Activated naive CD8-positive, alpha-beta T cell treated with anti-CD3 and anti-CD28 coated beads, Interleukin-2, amount 10 ng/mL, durations not matched to agents 7 days and 5 days (primary cell): ENCODE measurements at regions not wholly inside any gene's neighbourhood (a gene's known extent, or its start where the extent isn't known, plus 50 kb on each side); places are given as distances from the start of the nearest gene placed in this dataset.
"Not testable (repeated sequence)": the region's sequence is repeated elsewhere in the genome, so short reads cannot be mapped to it uniquely, and the experiment has no call there.

ENCODE experiments used
- ATAC-seq: fragments of 150-1000 bp; cut with Tn5 transposase; one replicate; pipeline ENCODE4 v1.10.0; 2021; ENCODE audit warnings: low read depth, moderate library complexity
- POLR2A ChIA-PET: fragments of 350-600 bp; sonication (Branson Sonifier 250); formaldehyde crosslinking; loops from one replicate; lab custom pipeline; 2021; ENCODE audit warnings: antibody characterized with exemption; lab: Charles Lee
- DNase-seq: peaks from one replicate; pipeline ENCODE4 v3.0.0; 2021
- H3K27ac Mint-ChIP-seq: one replicate; pipeline ENCODE4 v1.8.0; 2022; ENCODE audit warnings: mild to moderate bottlenecking, mixed read lengths
- H3K27me3 Mint-ChIP-seq: one replicate; pipeline ENCODE4 v1.8.0; 2022; ENCODE audit warnings: mild to moderate bottlenecking, moderate library complexity, mixed read lengths
- H3K36me3 Mint-ChIP-seq: one replicate; pipeline ENCODE4 v1.8.0; 2021; ENCODE audit warnings: mild to moderate bottlenecking, mixed read lengths
- H3K4me1 Mint-ChIP-seq: one replicate; pipeline ENCODE4 v1.8.0; 2021; ENCODE audit warnings: mixed read lengths
- H3K4me3 Mint-ChIP-seq: one replicate; pipeline ENCODE4 v1.8.0; 2022; ENCODE audit warnings: mild to moderate bottlenecking, moderate library complexity, mixed read lengths
- H3K9me3 Mint-ChIP-seq: one replicate; pipeline ENCODE4 v1.8.0; 2021; ENCODE audit warnings: mixed read lengths

- Mint-ChIP-seq H3K27me3 (peaks cover 1% of the 10 kb centered on the region), H3K4me1 (no peaks in the 10 kb centered on the region), H3K4me3 (no peak overlapping the region), H3K9me3 (no peaks in the 10 kb centered on the region), H3K36me3 (no peaks in the 10 kb centered on the region), H3K27ac (no peak overlapping the region)
- ATAC-seq (no peak), DNase-seq (no peak)
- POLR2A ChIA-PET: no interaction called here
Measured at GRCh38 chr11:87712391-87712790, 462.9 kb downstream of the RAB38 start.

GRCh38 chr11:87703589-87703988 is 471.7 kb downstream of the RAB38 start:
- H3K9me3 Mint-ChIP-seq, H3K27ac Mint-ChIP-seq, ATAC-seq, H3K36me3 Mint-ChIP-seq, H3K4me3 Mint-ChIP-seq, DNase-seq, H3K4me1 Mint-ChIP-seq, H3K27me3 Mint-ChIP-seq, POLR2A ChIA-PET: not testable (repeated sequence)

- Mint-ChIP-seq H3K4me1 (no peaks in the 10 kb centered on the region), H3K36me3 (no peaks in the 10 kb centered on the region), H3K27me3 (no peaks in the 10 kb centered on the region), H3K9me3 (no peaks in the 10 kb centered on the region), H3K27ac (no peak overlapping the region), H3K4me3 (no peak overlapping the region)
- POLR2A ChIA-PET: no interaction called here
- no peak for DNase-seq
- no peak for ATAC-seq
Measured at GRCh38 chr11:87675993-87676392, 499.2 kb downstream of the RAB38 start.

DNA sequence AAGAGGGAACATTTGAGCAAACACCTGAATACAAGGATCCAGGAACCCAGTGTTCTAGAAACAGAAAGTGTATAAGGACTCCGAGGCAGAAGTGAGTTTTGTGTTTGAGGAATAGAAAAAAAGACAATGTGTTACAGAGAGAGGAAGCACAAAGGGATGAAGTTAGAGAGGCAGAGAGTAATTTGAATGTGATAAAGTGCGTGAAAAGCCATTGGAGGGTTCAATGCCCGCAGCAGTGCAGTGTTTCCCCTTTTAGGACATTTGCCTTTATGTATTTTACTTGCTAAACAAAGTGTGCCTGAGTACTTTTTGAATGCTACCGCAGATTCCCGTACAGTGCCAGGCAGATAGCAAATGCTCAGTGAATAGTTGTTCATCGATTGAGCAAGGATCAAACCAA is 508.5 kb downstream of the RAB38 start:
- Mint-ChIP-seq H3K4me1 (no peaks in the 10 kb centered on the region), H3K9me3 (no peaks in the 10 kb centered on the region), H3K27me3 (no peaks in the 10 kb centered on the region), H3K4me3 (no peak overlapping the region), H3K27ac (no peak overlapping the region), H3K36me3 (no peaks in the 10 kb centered on the region)
- DNase-seq (no peak), ATAC-seq (no peak)
- POLR2A ChIA-PET: no interaction called here

GRCh38 chr11:87662287-87662686 is 513.0 kb downstream of the RAB38 start:
- Mint-ChIP-seq H3K4me1 (no peaks in the 10 kb centered on the region), H3K27me3 (no peaks in the 10 kb centered on the region), H3K4me3 (no peak overlapping the region), H3K9me3 (peaks cover 2% of the 10 kb centered on the region), H3K36me3 (no peaks in the 10 kb centered on the region), H3K27ac (no peak overlapping the region)
- ATAC-seq: no peak
- POLR2A ChIA-PET: no interaction called here
- DNase-seq: no peak

GRCh38 chr11:87660926-87661660 is 514.1 kb downstream of the RAB38 start:
- POLR2A ChIA-PET: no interaction called here
- Mint-ChIP-seq H3K4me3 (no peak overlapping the region), H3K4me1 (no peaks in the 10 kb centered on the region), H3K36me3 (no peaks in the 10 kb centered on the region), H3K27me3 (no peaks in the 10 kb centered on the region), H3K27ac (no peak overlapping the region), H3K9me3 (peaks cover 3% of the 10 kb centered on the region)
- no peak for ATAC-seq
- no peak for DNase-seq

- no peaks in the 10 kb centered on the region for H3K4me1 Mint-ChIP-seq
- peaks cover 3% of the 10 kb centered on the region for H3K9me3 Mint-ChIP-seq
- POLR2A ChIA-PET: no interaction called here
- ATAC-seq (no peak), DNase-seq (no peak)
- no peak overlapping the region for H3K27ac Mint-ChIP-seq
- H3K4me3 Mint-ChIP-seq: no peak overlapping the region
- H3K36me3 Mint-ChIP-seq: no peaks in the 10 kb centered on the region
- no peaks in the 10 kb centered on the region for H3K27me3 Mint-ChIP-seq
Measured at GRCh38 chr11:87659807-87660206, 515.4 kb downstream of the RAB38 start.

GRCh38 chr11:87645626-87646025 is 529.6 kb downstream of the RAB38 start:
- H3K4me1 Mint-ChIP-seq: no peaks in the 10 kb centered on the region
- POLR2A ChIA-PET: no interaction called here
- no peak for ATAC-seq

GRCh38 chr11:87639753-87640364 is 535.4 kb downstream of the RAB38 start:
- DNase-seq (no peak), ATAC-seq (no peak)
- Mint-ChIP-seq H3K4me1 (no peaks in the 10 kb centered on the region), H3K9me3 (no peaks in the 10 kb centered on the region), H3K36me3 (no peaks in the 10 kb centered on the region), H3K27ac (no peak overlapping the region), H3K4me3 (no peak overlapping the region), H3K27me3 (no peaks in the 10 kb centered on the region)
- POLR2A ChIA-PET: no interaction called here

More at GRCh38 chr11:87645626-87646025, 529.6 kb downstream of the RAB38 start:
- Mint-ChIP-seq H3K4me3 (no peak overlapping the region), H3K36me3 (no peaks in the 10 kb centered on the region), H3K9me3 (peaks cover 2% of the 10 kb centered on the region), H3K27ac (no peak overlapping the region), H3K27me3 (no peaks in the 10 kb centered on the region)
- no peak for DNase-seq

DNA sequence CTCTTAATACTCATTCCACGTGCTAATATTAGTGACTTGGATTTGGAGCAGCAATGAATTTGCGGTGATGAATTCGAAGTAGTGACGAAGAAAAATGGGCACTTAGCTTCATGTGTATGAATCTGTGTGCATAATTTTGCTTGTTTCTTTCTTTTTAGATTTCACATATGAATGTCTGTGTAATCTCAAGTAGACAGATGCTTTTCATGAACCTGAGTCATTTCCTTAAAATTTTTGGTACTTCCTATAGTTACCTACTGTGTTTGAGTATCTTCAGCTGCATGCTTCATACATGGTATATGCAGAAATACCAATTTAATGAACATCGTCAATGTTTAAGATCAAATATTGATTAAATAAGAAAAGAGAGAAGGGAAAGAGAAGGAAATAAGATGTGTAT is 540.2 kb downstream of the RAB38 start:
- no peak for DNase-seq
- Mint-ChIP-seq H3K4me1 (no peaks in the 10 kb centered on the region), H3K27me3 (no peaks in the 10 kb centered on the region), H3K36me3 (no peaks in the 10 kb centered on the region), H3K9me3 (no peaks in the 10 kb centered on the region), H3K27ac (no peak overlapping the region), H3K4me3 (no peak overlapping the region)
- no peak for ATAC-seq
- POLR2A ChIA-PET: no interaction called here

DNA sequence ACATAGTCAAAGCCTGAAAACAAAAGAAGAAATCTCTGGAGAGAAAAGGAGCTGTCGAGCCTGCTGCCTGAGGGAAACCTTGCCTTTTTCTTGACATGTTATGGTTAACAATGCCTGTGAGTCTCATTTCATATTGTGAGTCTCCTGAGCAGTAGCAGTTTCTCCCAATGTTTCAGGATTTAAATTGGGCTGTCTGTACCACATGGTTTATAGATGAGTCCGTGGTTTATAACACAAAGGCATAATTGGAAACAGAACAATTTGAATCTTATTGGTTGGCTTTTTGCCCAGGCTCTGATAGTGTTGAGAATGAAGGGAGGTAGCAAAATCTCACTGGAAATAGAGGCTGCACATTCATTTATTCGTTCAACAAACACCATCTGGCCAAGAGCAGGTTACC is 540.9 kb downstream of the RAB38 start:
- Mint-ChIP-seq H3K4me1 (no peaks in the 10 kb centered on the region), H3K9me3 (no peaks in the 10 kb centered on the region), H3K27ac (no peak overlapping the region), H3K27me3 (no peaks in the 10 kb centered on the region), H3K36me3 (no peaks in the 10 kb centered on the region), H3K4me3 (no peak overlapping the region)
- POLR2A ChIA-PET: no interaction called here
- ATAC-seq (no peak), DNase-seq (no peak)

GRCh38 chr11:87628957-87629356 is 546.3 kb downstream of the RAB38 start:
- Mint-ChIP-seq H3K9me3 (peaks cover 10% of the 10 kb centered on the region), H3K4me1 (no peaks in the 10 kb centered on the region), H3K27ac (no peak overlapping the region), H3K4me3 (no peak overlapping the region), H3K36me3 (no peaks in the 10 kb centered on the region), H3K27me3 (no peaks in the 10 kb centered on the region)
- ATAC-seq (no peak), DNase-seq (no peak)
- POLR2A ChIA-PET: no interaction called here

DNA sequence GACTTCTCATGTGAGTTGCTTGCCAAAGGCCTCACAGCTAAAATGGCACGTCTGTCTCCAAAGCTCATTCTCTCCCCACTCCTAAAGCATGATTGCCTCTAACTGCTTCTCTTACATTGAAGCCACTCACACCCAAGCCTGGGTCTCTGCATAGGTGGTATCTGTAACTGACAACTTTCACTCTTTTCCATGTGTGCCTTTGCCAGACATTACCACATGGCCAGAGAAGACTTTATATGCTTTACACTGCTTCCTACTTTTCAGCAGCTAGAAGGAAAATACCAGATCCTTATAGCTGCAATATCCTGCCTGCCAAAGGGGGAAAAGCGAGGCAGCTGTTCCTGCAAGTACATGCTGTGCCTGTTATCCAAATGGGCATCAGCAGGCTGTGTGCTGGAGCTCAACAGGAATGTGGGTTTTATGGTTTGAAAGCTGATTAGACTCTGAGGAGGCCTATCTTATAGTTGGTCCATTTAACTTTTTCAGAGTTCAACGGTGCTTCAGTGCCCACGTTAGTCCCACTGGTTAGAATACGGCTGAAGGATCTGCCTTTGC is 547.1 kb downstream of the RAB38 start:
- POLR2A ChIA-PET: no interaction called here
- H3K4me3 Mint-ChIP-seq: no peak overlapping the region
- no peak for ATAC-seq
- no peak for DNase-seq
- H3K27ac Mint-ChIP-seq: no peak overlapping the region
- peaks cover 10% of the 10 kb centered on the region for H3K9me3 Mint-ChIP-seq
- no peaks in the 10 kb centered on the region for H3K4me1 Mint-ChIP-seq
- no peaks in the 10 kb centered on the region for H3K27me3 Mint-ChIP-seq
- H3K36me3 Mint-ChIP-seq: no peaks in the 10 kb centered on the region
